HS-27A (cell line): ENCODE measurements at regions not wholly inside any gene's neighbourhood (a gene's known extent, or its start where the extent isn't known, plus 50 kb on each side); places are given as distances from the start of the nearest gene placed in this dataset.
A peak's percentile ranks its signal among the peaks of the same experiment; 100 is the strongest.
"Not testable (repeated sequence)": the region's sequence is repeated elsewhere in the genome, so short reads cannot be mapped to it uniquely, and the experiment has no call there.

ENCODE experiments used
- DNase-seq: peaks from one replicate; pipeline ENCODE4 v3.0.0-alpha.2; 2012; ENCODE audit warnings: low read depth, missing footprints

GRCh38 chr5:13346401-13346800 lies 598.1 kb downstream of the DNAH5 start:
- DNase-seq: no peak

DNA sequence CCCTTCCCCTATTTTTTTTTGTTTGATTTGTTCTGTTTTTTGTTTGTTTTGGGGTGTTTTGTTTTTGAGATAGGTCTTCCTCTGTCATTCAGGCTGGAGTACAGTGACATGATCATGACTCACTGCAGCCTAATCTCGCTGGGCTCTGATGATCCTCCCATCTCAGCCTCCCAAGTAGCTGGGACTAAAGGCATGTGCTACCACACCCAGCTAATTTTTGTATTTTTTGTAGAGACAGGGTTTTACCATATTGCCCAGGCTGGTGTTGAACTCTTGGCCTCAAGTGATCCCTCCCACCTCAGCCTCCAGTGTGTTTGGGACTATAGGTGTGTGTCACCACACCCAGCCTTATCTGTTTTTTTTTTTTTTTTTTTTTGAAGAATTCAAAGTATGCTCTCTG lies 605.4 kb downstream of the DNAH5 start:
- DNase-seq: no peak

- DNase-seq: not testable (repeated sequence)
Measured at GRCh38 chr5:13335026-13335425, 609.5 kb downstream of the DNAH5 start.

GRCh38 chr5:13331585-13331984 lies 612.9 kb downstream of the DNAH5 start:
- no peak for DNase-seq

DNA sequence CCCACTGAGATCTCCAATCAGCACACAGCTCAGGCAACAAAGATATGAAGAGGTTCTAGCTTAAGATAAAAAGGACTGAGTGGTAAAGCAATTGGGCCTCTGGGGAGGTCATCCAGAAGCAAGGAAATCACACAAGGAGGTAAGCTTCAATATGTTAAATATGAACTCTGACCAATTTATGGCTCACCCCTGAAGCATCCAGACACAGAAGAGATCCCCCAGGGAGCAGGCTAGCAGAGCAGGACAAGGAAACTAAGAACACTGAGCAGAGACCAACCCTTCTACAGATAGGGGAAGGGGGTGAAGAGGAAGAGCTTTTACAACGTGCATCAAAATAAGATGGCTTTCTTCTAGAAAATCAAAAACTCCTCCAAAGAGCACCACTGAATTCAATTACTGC lies 616.2 kb downstream of the DNAH5 start:
- no peak for DNase-seq

DNA sequence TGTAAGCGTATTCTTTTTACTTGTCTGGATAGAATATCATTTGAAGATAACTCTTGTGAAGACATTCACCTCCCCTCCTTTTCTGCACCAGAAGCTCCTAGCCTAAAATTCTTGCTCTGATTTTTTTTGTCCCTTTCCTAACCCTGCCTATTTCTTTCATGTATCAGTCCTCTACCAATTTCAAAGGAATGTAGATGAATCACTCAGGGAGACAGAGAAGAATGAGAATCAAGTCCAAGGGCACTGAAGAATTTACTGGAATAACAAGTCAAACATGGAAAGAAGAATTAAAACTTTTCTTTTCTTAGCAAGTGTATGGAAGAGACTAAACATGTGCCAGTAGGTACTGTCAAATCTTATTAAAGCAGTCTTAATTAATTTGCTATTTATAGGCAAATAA lies 618.7 kb downstream of the DNAH5 start:
- DNase-seq: peak; percentile 83

GRCh38 chr5:13322769-13323168 lies 621.7 kb downstream of the DNAH5 start:
- peak; percentile 78 for DNase-seq

GRCh38 chr5:13317654-13318053 lies 626.8 kb downstream of the DNAH5 start:
- DNase-seq: no peak

GRCh38 chr5:13316176-13316575 lies 628.3 kb downstream of the DNAH5 start:
- no peak for DNase-seq

- DNase-seq: no peak
Measured at GRCh38 chr5:13307480-13307879, 637.0 kb downstream of the DNAH5 start.

DNA sequence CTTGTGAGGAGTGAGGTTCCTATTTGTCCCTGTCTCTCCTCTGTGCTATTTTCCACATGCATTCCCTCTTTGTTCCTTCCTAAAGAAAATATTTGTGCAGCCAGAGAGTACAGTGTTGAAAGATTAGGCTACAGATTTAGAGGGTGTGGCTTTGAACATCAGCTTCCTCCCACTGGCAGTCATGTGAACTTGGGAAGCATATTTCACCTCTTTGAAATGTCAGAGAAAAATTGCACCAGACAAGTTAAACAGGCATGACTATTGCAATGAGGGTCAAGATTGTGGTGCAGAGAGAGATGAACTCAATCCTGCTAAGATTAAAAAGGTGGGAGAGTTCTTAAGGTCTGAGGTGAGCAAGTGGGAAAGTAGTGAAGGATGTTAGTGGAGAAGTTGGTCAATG lies 641.0 kb downstream of the DNAH5 start:
- DNase-seq: no peak

GRCh38 chr5:13278811-13279210 lies 665.7 kb downstream of the DNAH5 start:
- DNase-seq: no peak

- DNase-seq: no peak
Measured at GRCh38 chr5:13278148-13278547, 666.3 kb downstream of the DNAH5 start.

DNA sequence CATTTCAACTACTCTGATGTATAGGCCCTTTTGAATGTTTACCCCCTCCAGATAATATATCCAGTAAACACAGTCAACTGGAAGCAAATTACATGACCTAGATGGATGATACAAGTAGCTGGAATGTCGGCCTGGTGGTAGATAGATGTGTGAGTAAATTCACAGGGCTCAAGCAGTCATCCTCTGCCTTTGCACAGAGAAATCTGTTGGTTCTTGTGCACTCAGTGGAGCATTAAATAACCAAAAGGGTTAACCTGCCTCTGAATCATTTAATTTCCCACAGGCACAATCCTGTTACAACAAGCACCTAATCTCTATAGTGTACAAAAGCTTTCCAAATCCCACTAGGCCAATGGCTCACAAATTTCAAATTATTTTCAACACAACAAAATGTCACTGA lies 668.3 kb downstream of the DNAH5 start:
- no peak for DNase-seq

DNA sequence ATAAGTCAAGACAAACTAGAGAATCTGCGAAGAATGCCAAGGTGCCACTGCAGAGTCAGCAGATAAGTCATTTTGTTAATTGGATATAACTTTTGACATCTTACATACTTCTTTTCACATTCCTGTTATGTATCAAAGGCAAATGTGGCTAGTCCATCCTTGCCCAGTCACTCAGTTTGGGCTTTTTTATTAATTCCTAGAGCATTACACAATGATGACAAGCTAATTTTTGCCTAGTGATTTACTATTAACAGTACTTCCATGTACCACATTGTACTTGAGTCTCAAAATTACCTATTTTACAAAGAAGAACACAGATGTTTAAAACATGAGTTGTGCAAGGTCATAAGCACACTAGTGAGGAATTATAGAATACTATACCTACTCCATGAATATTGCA lies 680.8 kb downstream of the DNAH5 start:
- no peak for DNase-seq

DNA sequence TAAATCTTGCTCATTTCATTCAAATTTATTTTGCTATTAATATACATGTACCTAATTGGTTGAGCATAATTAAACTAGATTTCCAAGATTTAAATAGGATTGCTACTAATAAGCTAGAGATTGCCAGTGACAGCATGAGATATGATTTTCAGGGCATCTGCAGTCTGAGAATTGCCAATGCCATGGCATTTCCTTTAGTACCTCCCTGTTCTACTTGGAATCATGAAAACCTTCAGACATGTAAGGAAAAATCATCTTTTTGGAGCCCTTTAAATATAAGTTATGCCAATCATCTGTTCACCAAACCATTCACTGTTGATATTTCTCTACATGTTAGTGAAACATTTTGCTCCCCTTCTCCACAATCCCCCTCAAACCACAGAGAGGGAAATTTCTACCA lies 691.4 kb downstream of the DNAH5 start:
- DNase-seq: peak; percentile 35

- peak; percentile 69 for DNase-seq
Measured at GRCh38 chr5:13252699-13253098, 691.8 kb downstream of the DNAH5 start.

DNA sequence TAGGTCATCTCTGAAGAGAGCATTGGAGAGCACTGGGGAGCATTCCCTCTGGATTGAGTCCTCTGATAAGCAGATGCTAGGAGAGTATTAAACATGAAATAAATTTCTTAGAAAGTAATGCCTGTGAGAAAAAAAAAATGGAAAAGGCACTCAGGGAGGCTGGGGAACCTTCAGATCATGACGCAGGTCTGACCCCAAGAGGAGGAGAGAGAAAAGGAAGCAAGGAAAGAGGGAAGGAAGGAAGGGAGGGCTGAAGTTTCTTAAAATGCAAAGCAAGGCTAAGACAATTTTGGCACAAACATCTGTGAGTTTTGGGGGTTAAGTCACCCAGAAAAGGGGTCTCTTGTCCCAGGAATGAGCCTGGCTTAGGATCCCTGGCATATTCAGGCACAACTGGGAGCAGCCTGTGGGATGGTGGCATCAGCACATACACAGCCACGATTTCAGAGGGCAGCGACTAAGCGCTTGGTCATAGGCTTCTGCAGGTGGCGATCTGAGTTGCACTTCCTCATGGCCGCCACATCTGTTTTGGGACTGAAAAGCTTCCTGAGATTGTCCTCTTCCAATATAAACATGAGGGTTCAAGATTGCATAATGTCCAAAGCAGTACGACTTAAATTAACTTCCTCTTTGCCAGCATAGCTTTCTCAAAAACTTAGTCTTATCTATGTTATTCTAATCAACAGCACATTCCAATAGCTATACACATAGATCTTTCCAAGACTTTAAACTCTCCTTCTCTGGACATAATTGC lies 692.7 kb downstream of the DNAH5 start:
- DNase-seq: peak; percentile 92

GRCh38 chr5:13250464-13251291 lies 693.8 kb downstream of the DNAH5 start:
- peak; percentile 38 for DNase-seq

DNA sequence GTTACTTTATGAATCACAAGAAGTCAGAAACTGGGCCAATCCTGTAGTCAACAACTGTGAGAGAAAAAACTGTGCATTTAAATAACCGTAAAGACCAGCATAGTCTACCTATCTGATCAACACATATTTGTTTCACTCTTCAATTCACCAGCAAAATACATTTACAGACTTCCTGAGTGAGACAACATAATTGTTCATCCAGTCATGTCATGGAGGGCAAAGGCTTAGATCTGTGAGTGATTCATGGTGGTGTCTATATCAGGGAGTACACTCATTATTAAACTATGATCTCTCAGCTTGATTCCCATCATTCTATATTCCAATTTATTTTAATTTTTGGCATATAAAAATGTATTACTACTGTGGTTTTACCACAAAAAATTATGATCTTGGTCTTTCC lies 694.6 kb downstream of the DNAH5 start:
- peak; percentile 80 for DNase-seq

DNA sequence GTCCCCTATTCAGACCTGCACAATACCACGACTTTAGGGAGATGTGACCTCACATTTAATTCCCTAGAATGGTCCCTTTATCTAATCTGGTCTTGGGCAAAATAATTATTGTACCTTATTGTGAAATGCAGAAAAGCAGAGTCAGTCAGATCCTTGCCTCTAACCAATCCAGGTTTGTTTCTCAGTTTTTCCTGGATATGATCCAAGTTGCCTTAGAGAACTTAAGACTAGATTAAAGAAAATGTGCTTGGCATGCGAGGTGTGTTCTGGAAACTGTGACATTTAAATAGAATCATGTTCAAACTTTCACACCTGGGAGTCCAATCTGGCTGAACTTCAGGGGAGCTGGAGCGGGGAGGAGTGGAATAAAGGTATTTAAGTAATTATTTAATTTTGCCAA lies 696.2 kb downstream of the DNAH5 start:
- DNase-seq: no peak

- no peak for DNase-seq
Measured at GRCh38 chr5:13246053-13246452, 698.4 kb downstream of the DNAH5 start.

DNA sequence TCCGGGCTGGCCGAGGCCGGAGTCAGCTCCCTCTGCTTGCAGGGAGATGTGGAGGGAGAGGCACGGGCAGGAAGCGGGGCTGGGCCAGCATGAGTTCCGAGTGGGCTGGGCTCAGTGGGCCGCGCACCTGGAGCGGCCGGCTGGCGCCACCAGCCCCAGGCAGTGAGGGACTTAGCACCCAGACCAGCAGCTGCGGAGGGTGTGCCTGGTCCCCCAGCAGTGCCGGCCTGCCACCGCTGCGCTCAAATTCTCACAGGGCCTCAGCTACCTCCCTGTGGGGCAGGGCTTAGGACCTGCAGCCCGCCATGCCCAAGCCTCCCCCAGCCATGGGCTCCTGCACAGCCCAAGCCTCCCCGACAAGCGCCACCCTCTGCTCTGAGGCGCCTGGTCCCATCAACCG lies 700.3 kb downstream of the DNAH5 start:
- no peak for DNase-seq

- DNase-seq: no peak
Measured at GRCh38 chr5:13227513-13227912, 717.0 kb downstream of the DNAH5 start.
